HG02870 (cell line): ENCODE measurements at regions not wholly inside any gene's neighbourhood (a gene's known extent, or its start where the extent isn't known, plus 50 kb on each side); places are given as distances from the start of the nearest gene placed in this dataset.
"Not testable (repeated sequence)": the region's sequence is repeated elsewhere in the genome, so short reads cannot be mapped to it uniquely, and the experiment has no call there.

ENCODE experiments used
- ATAC-seq: cut with Tn5 transposase; IDR thresholded peaks from one replicate; pipeline ENCODE4 v1.9.1; 2021; ENCODE audit warnings: mild to moderate bottlenecking, moderate library complexity; ENCODE audit not compliant: unreplicated experiment

DNA sequence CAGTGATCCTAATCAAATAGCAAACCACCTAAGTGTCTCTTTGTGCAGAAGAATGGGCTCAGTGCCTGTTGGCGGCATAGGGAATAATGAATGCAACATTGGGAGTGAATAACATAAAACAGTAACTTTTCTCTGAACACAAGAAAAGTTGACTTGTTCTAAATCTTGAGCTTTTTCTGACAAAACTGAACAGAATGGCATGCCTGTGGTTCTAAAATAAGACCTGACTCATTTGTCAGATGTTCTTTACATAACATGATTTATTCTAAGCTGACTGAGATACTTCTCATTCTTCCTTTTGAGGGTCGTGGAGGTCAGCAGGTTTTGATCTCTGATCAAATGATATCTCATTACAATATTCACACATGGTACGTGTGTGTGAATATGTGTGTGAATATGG lies 165.4 kb upstream of the WDR1 start:
- ATAC-seq, result no peak

DNA sequence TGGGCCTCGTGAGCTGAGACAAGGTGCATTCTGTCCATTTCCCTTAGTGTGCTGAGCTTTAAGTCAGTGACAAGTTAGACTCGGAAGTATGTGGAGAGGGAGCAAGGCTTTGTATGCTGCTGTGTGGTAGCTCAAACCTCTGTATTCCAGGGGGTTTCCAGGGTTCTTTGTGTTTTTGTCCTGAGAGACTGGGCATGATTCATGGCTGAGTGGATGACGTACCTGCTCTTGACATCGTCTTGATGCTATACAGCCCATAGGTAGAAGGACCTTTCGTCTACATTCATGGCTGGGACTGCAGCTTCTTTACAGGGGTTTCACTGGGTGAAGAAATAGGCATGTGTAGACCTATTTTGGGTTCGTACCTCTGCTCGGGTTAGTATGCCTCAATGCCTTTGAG lies 162.7 kb upstream of the WDR1 start:
- ATAC-seq, result no peak

- no peak for ATAC-seq
Measured at GRCh38 chr4:10278071-10278470, 161.5 kb upstream of the WDR1 start.

DNA sequence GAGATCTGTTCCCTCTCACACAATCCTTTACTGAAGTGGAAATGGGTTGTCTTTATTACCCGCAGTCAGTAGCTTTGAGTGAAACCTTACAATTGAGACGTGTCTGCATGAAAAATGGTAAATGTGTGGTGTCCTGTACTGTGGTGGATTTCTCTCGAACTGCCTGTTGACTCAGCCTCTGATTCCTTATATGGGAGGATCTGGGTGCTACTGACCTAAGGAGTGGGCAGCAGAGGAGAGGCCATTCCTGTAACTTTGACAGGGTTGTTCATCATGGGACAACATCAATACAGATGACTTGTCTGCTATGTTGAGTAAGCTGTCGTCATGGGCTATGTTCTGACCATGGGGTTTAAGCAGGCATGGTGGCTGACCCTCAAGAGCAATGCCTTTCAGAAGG lies 159.6 kb upstream of the WDR1 start:
- ATAC-seq, result no peak

- no peak for ATAC-seq
Measured at GRCh38 chr4:10275696-10276095, 159.1 kb upstream of the WDR1 start.

- ATAC-seq, result no peak
Measured at GRCh38 chr4:10273030-10273429, 156.4 kb upstream of the WDR1 start.

DNA sequence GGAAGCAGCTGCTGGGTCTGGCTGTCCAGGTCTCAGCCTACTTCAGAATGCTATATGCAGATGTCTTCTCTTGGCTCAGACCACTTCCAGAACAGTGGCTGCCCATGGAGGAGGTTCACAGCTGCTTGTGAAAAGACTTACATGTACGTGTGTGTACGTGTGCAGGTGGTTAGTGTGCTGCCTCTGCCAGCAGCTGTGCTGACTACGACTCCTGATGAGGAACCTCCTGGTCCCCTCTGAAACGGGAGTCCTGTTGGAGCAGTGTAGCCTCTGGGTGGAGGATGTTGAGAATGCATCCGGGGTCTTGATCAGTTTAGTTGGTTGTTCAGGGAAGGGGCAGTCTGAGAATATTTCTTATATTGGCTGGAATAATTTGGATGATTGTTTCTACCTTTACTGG lies 155.9 kb upstream of the WDR1 start:
- no peak for ATAC-seq

DNA sequence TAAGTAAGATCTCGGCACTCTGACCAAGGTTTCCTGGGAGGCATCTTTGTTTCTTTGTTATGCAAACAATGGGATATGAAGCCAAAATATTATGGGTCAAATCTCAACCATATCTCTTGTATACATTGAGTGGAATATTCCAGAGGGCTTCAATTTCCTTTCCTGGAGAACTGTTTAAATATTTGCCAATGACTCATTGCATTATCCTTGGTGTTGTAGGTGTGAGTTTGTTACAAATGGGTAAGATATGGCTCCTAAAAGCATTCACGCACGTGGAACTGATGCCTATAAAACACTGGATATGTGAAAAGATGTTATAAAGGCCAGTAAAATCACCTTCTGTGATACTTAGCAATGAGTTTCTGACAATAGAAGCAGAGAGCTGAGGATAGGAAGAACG lies 150.5 kb upstream of the WDR1 start:
- no peak for ATAC-seq

DNA sequence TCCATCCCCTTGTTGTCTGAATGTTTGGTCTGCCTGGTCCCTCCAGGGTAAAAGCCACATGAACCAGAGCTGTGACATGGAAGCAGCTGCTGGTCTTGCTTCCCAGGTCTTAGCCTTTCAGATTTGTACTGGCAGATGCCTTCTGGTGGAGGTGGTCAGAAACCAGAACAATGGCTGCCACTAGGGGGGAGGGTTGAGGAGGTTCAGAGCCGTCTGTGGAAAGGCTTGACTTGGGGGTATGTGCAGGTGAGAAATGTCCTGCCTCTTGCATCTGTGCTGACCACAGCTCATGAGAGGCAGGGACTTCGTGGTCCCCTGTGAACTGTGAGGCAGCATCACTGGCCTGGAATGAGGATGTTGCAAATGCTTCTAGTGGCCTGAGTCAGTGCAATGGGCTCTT lies 144.2 kb upstream of the WDR1 start:
- no peak for ATAC-seq

GRCh38 chr4:10259976-10260375 lies 143.4 kb upstream of the WDR1 start:
- ATAC-seq, result no peak

DNA sequence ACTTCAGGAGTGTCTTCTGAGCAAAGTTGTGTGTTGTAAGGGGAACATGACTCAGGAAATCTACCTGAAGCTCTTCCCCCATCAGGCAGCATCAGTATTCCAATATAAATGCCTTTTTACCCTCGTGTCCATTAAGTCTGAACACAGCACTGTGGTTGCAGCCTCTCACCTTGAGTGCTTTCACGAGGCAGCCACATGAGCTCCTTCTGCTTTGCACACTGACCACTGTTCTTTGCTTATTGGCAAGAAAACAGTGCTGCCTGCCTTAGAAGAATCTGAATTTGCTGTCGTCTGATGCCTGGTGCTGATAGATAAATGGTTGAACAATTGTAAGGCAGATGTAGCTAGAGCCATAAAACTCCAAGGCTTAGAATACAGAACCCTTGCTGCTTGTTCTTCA lies 139.6 kb upstream of the WDR1 start:
- no peak for ATAC-seq

GRCh38 chr4:10253765-10254164 lies 137.2 kb upstream of the WDR1 start:
- ATAC-seq, result no peak

DNA sequence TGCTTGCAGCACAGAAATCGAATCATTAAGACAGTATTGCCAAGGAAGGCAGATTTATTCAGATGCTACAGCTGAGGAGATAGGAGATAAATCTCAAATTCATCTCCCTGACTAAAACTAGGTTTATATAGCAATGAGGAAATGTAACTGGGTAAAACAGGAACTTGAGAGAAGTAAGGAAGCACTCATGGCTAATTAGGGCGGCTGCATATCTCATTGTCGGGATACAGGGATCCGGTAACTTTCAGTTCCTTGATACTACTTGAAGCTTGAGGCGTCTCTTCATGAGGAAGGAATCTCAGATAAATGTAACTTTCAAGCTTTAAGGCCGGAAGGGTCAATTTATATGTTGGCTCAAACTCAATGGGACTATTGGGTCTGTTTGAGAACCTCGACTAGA lies 129.2 kb upstream of the WDR1 start:
- ATAC-seq, result no peak

GRCh38 chr4:10243856-10244255 lies 127.3 kb upstream of the WDR1 start:
- no peak for ATAC-seq

DNA sequence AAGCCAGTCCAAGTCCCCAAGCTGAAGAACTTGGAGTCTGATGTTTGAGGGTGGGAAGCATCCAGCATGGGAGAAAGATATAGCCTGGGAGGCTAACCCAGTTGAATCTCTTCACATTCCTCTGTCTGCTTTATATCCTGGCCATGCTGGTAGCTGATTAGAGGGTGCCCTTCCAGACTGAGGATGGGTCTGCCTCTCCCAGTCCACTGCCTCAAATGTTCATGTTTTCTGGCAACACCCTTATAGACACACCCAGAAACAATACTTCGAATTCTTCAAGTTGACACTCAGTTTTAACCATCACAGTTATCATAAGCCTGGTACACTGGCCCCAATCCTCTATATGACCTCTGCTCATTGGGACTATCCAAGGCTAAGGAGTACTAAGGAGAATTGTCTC lies 124.1 kb upstream of the WDR1 start:
- no peak for ATAC-seq

GRCh38 chr4:10239982-10240654 lies 123.5 kb upstream of the WDR1 start:
- no peak for ATAC-seq

GRCh38 chr4:10237131-10237530 lies 120.5 kb upstream of the WDR1 start:
- ATAC-seq, result no peak

DNA sequence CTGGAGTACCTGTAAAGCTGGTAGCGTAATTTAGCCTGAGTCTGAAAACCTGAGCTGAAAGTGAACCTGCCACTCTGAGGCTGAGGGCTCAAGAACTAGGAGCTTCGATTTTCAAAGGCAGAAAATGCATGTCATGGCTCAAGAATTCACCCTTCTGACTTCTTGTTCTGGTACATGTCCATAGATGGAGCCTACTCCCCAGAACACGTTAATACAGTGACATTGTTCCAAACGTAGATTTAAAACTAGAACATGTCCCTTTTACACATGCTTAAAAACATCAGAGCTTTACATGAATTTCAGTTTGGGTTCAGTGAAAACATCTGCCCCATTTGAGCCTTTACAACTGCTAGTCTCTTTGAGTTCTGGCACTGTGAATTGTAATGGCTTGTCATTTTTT lies 115.5 kb upstream of the WDR1 start:
- ATAC-seq, result no peak

DNA sequence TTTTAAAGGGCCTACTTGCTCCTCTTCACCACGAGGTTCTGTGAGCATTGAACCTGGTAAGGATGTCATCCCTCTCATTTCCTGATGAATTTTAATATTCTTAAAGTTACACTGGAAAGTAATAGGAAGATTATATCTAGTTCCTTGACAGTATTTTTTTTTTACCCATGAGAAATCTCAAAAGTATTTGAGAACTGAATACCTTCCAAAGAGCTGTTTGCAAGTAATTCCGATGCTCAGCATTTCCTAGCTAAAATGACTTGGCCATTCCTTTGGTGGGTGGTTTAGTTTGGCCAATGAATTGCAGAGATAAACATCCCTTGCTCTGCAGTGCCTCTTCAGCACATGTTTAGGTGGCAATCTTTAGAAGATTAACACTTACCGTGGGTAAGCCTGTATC lies 110.2 kb upstream of the WDR1 start:
- no peak for ATAC-seq

DNA sequence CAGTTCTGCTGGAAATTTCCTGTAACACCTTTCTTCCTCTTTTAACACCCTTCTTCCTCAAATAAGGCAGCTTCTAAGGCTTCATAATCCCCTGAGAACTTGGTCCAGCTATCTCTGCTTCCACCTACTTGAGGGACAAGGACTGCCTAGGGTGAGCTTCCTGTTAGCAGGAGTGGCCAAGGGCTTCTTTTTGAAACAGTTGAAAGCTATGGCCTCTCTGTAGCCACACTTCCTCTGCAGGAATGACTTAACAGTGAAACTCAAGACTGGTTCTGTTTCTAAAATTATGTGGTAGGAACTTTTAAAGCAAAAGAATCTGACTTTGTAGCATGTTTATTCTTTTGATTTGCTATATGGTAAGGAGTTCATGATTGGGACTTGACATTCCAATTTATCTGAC lies 108.5 kb upstream of the WDR1 start:
- ATAC-seq, result peak; percentile 75

GRCh38 chr4:10223782-10224181 lies 107.2 kb upstream of the WDR1 start:
- no peak for ATAC-seq

GRCh38 chr4:10213481-10213880 lies 96.9 kb upstream of the WDR1 start:
- not testable (repeated sequence) for ATAC-seq

GRCh38 chr4:10212901-10213300 lies 96.3 kb upstream of the WDR1 start:
- ATAC-seq, result no peak
